SK-N-SH treated with all-trans-retinoic acid at 6 μM for 48 hours (cell line): ENCODE measurements at regions not wholly inside any gene's neighbourhood (a gene's known extent, or its start where the extent isn't known, plus 50 kb on each side); places are given as distances from the start of the nearest gene placed in this dataset.

ENCODE experiments used
- ATAC-seq: fragments of 200-7000 bp; cut with Tn5 transposase; 3 replicates; pipeline ENCODE4 v1.9.1; 2020; ENCODE audit warnings: mild to moderate bottlenecking, moderate library complexity
- ARNTL ChIP-seq: fragments of 450-650 bp; formaldehyde crosslinking; IDR thresholded peaks from 2 replicates; pipeline ENCODE4 v1.5.0; 2020; ENCODE audit warnings: low read depth, mild to moderate bottlenecking, moderate library complexity, borderline replicate concordance
- BACH2 ChIP-seq: fragments of 250-450 bp; sonication (Bioruptor Pico); IDR thresholded peaks from 2 replicates; pipeline ENCODE4 v1.9.0; 2021; ENCODE audit warnings: mild to moderate bottlenecking, borderline replicate concordance
- CREB5 ChIP-seq: fragments of 250-450 bp; sonication (Bioruptor Pico); IDR thresholded peaks from 2 replicates; pipeline ENCODE4 v1.5.1; 2020; ENCODE audit warnings: low read depth, mild to moderate bottlenecking, moderate library complexity
- CSDC2 ChIP-seq: fragments of 250-450 bp; sonication (Bioruptor Pico); IDR thresholded peaks from 2 replicates; pipeline ENCODE4 v1.5.0; 2020; ENCODE audit warnings: mild to moderate bottlenecking, moderate library complexity
- CSRNP3 ChIP-seq: fragments of 250-450 bp; sonication (Bioruptor Pico); IDR thresholded peaks from 2 replicates; pipeline ENCODE4 v1.5.1; 2021; ENCODE audit warnings: mild to moderate bottlenecking, moderate library complexity
- ESRRG ChIP-seq: fragments of 250-450 bp; sonication (Bioruptor Pico); IDR thresholded peaks from 2 replicates; pipeline ENCODE4 v1.6.1; 2021; ENCODE audit warnings: mild to moderate bottlenecking
- ISL1 ChIP-seq: fragments of 250-450 bp; sonication (Bioruptor Pico); IDR thresholded peaks from 2 replicates; pipeline ENCODE4 v2.1.2; 2022; ENCODE audit warnings: mild to moderate bottlenecking, moderate library complexity
- OSR1 ChIP-seq: fragments of 250-450 bp; sonication (Bioruptor Pico); IDR thresholded peaks from 2 replicates; pipeline ENCODE4 v1.8.0; 2022; ENCODE audit warnings: moderate library complexity, mild to moderate bottlenecking, inconsistent platforms
- POU6F1 ChIP-seq: fragments of 250-450 bp; sonication (Bioruptor Pico); IDR thresholded peaks from 2 replicates; pipeline ENCODE4 v1.8.0; 2021; ENCODE audit warnings: low read depth, mild to moderate bottlenecking, moderate library complexity, borderline replicate concordance
- PPARA ChIP-seq: fragments of 250-450 bp; sonication (Bioruptor Pico); IDR thresholded peaks from 2 replicates; pipeline ENCODE4 v1.5.0; 2020; ENCODE audit warnings: mild to moderate bottlenecking, borderline replicate concordance
- RARB ChIP-seq: fragments of 250-450 bp; sonication (Bioruptor Pico); IDR thresholded peaks from 2 replicates; pipeline ENCODE4 v1.8.0; 2021; ENCODE audit warnings: mild to moderate bottlenecking, moderate library complexity
- SNAI2 ChIP-seq: fragments of 250-450 bp; sonication (Bioruptor Pico); IDR thresholded peaks from 2 replicates; pipeline ENCODE4 v1.5.0; 2020; ENCODE audit warnings: mild to moderate bottlenecking, moderate library complexity
- TCF4 ChIP-seq: fragments of 250-450 bp; sonication (Bioruptor Pico); IDR thresholded peaks from 2 replicates; pipeline ENCODE4 v1.8.0; 2021; ENCODE audit warnings: mild to moderate bottlenecking, moderate library complexity, borderline replicate concordance
- TOX ChIP-seq: fragments of 250-450 bp; sonication (Bioruptor Pico); IDR thresholded peaks from 2 replicates; pipeline ENCODE4 v1.8.0; 2021; ENCODE audit warnings: mild to moderate bottlenecking, moderate library complexity, borderline replicate concordance
- ZC3H10 ChIP-seq: fragments of 250-450 bp; sonication (Bioruptor Pico); IDR thresholded peaks from 2 replicates; pipeline ENCODE4 v1.5.1; 2021; ENCODE audit warnings: mild to moderate bottlenecking, moderate library complexity
- ZFP3 ChIP-seq: fragments of 250-450 bp; sonication (Bioruptor Pico); IDR thresholded peaks from 2 replicates; pipeline ENCODE4 v1.5.0; 2020; ENCODE audit warnings: mild to moderate bottlenecking, moderate library complexity
- ZNF565 ChIP-seq: fragments of 450-650 bp; formaldehyde crosslinking; conservative IDR thresholded peaks from 2 replicates; pipeline ENCODE4 v1.5.0; 2020; ENCODE audit warnings: low read depth, mild to moderate bottlenecking, moderate library complexity
- ZNF70 ChIP-seq: fragments of 450-650 bp; formaldehyde crosslinking; IDR thresholded peaks from 2 replicates; pipeline ENCODE4 v1.5.0; 2020; ENCODE audit warnings: mild to moderate bottlenecking, moderate library complexity

GRCh38 chr18:39399662-39400061, 1834.1 kb upstream of the CELF4 start:
- TF ChIP-seq RARB (CRISPR knock-in tag) (no peak), ZNF565 (no peak), CSRNP3 (no peak), CREB5 (CRISPR knock-in tag) (no peak), TOX (CRISPR knock-in tag) (no peak)
- no peak for ATAC-seq

- ATAC-seq: no peak
- TF ChIP-seq CSRNP3 (no peak), ZNF565 (no peak), OSR1 (no peak), POU6F1 (CRISPR knock-in tag) (no peak)
Measured at GRCh38 chr18:39396168-39396567, 1830.6 kb upstream of the CELF4 start.

- TF ChIP-seq ESRRG (CRISPR knock-in tag) (no peak), TCF4 (no peak), BACH2 (CRISPR knock-in tag) (no peak), ZC3H10 (no peak), ZFP3 (CRISPR knock-in tag) (no peak), ZNF565 (no peak), RARB (CRISPR knock-in tag) (no peak), CREB5 (CRISPR knock-in tag) (no peak), OSR1 (no peak), PPARA (CRISPR knock-in tag) (no peak), POU6F1 (CRISPR knock-in tag) (no peak), CSDC2 (CRISPR knock-in tag) (no peak), ISL1 (CRISPR knock-in tag) (no peak), ARNTL (no peak), TOX (CRISPR knock-in tag) (no peak), ZNF70 (no peak), SNAI2 (CRISPR knock-in tag) (no peak), CSRNP3 (no peak)
- ATAC-seq: no peak
Measured at GRCh38 chr18:39389800-39390379, 1824.3 kb upstream of the CELF4 start.
